GM23338 (cell line): ENCODE measurements at regions not wholly inside any gene's neighbourhood (a gene's known extent, or its start where the extent isn't known, plus 50 kb on each side); places are given as distances from the start of the nearest gene placed in this dataset.

Experiments used
- ATAC-seq: fragments of 200-7000 bp; cut with Tn5 transposase; 3 replicates; pipeline ENCODE4 v1.9.1; 2020
- DNase-seq: peaks from one replicate; pipeline ENCODE4 v3.0.0-alpha.2; 2015; ENCODE audit warnings: low spot score
- H2AFZ ChIP-seq: fragments of 200-600 bp; sonication (generic); 2 replicates; pipeline ENCODE4 v1.8.0; 2016; ENCODE audit warnings: antibody characterized with exemption, mild to moderate bottlenecking, moderate library complexity
- H3F3A ChIP-seq: fragments of 200-600 bp; sonication (generic); replicated peaks from 2 replicates; pipeline ENCODE4 v1.8.0; 2017; ENCODE audit warnings: antibody characterized with exemption, mixed run types, low read depth
- H3K27ac ChIP-seq: fragments of 200-600 bp; sonication (generic); 2 replicates; pipeline ENCODE4 v1.6.1; 2016; ENCODE audit warnings: low read depth
- H3K27me3 ChIP-seq: fragments of 200-600 bp; sonication (generic); 2 replicates; pipeline ENCODE4 v1.8.0; 2016; ENCODE audit warnings: mild to moderate bottlenecking, mixed run types, moderate library complexity; ENCODE audit not compliant: insufficient read depth
- H3K36me3 ChIP-seq: fragments of 200-600 bp; sonication (generic); 2 replicates; pipeline ENCODE4 v1.8.0; 2016; ENCODE audit warnings: mild to moderate bottlenecking; ENCODE audit not compliant: insufficient read depth
- H3K4me1 ChIP-seq: fragments of 200-600 bp; sonication (generic); 2 replicates; pipeline ENCODE4 v1.8.0; 2016; ENCODE audit warnings: mild to moderate bottlenecking, moderate library complexity; ENCODE audit not compliant: insufficient read depth
- H3K4me2 ChIP-seq: fragments of 200-600 bp; sonication (generic); 2 replicates; pipeline ENCODE4 v1.7.1; 2017; ENCODE audit warnings: mixed run types
- H3K4me3 ChIP-seq: fragments of 200-600 bp; sonication (generic); 2 replicates; pipeline ENCODE4 v1.6.1; 2016; ENCODE audit warnings: mixed run types
- H3K79me2 ChIP-seq: fragments of 200-600 bp; sonication (generic); replicated peaks from 2 replicates; pipeline ENCODE4 v1.8.0; 2017; ENCODE audit warnings: mild to moderate bottlenecking; ENCODE audit not compliant: insufficient read depth
- H3K9me2 ChIP-seq: fragments of 200-600 bp; sonication (generic); 2 replicates; pipeline ENCODE4 v1.8.0; 2017; ENCODE audit not compliant: insufficient read depth
- H4K20me1 ChIP-seq: fragments of 200-600 bp; sonication (generic); replicated peaks from 2 replicates; pipeline ENCODE4 v1.8.0; 2017; ENCODE audit warnings: mild to moderate bottlenecking; ENCODE audit not compliant: insufficient read depth
- H3K27ac Mint-ChIP-seq: 2 replicates; pipeline ENCODE4 v1.8.0; 2020; ENCODE audit warnings: inconsistent platforms, mild to moderate bottlenecking, moderate library complexity, mixed read lengths
- H3K27me3 Mint-ChIP-seq: 3 replicates; pipeline ENCODE4 v1.8.0; 2022; ENCODE audit warnings: low read depth, mild to moderate bottlenecking, moderate library complexity, mixed read lengths, inconsistent platforms; ENCODE audit not compliant: insufficient read depth, poor library complexity
- H3K36me3 Mint-ChIP-seq: 3 replicates; pipeline ENCODE4 v1.8.0; 2021; ENCODE audit warnings: low read depth, mild to moderate bottlenecking, inconsistent platforms, moderate library complexity, mixed read lengths
- H3K4me1 Mint-ChIP-seq: 3 replicates; pipeline ENCODE4 v1.8.0; 2020; ENCODE audit warnings: mild to moderate bottlenecking, inconsistent platforms, mixed read lengths
- H3K4me3 Mint-ChIP-seq: 3 replicates; pipeline ENCODE4 v1.8.0; 2021; ENCODE audit warnings: moderate library complexity, mild to moderate bottlenecking, inconsistent platforms, mixed read lengths
- H3K9me3 Mint-ChIP-seq: 3 replicates; pipeline ENCODE4 v1.8.0; 2020; ENCODE audit warnings: moderate library complexity, mild to moderate bottlenecking, inconsistent platforms, mixed read lengths
- CREB1 ChIP-seq: fragments of 250-450 bp; sonication (Bioruptor Pico); IDR thresholded peaks from 2 replicates; pipeline ENCODE4 v1.5.0; 2020; ENCODE audit warnings: low read depth, mild to moderate bottlenecking, moderate library complexity
- CTCF ChIP-seq, 2 experiments: fragments of 200-600 bp in 1 of 2; sonication (generic) in 1 of 2; conservative IDR thresholded peaks; 2 replicates each; pipeline versions ENCODE4 v1.5.1 to v1.6.1; 2016 to 2017; ENCODE audit warnings: antibody characterized with exemption in 2 of 2, low read depth in 2 of 2, mild to moderate bottlenecking in 2 of 2, moderate library complexity in 1 of 2
- ETS1 ChIP-seq: IDR thresholded peaks from 2 replicates; pipeline ENCODE4 v1.6.1; 2016; ENCODE audit warnings: antibody characterized with exemption
- EZH2 ChIP-seq: fragments of 200-600 bp; sonication (generic); IDR thresholded peaks from one replicate; pipeline ENCODE4 v1.8.0; 2017; ENCODE audit warnings: antibody characterized with exemption, mild to moderate bottlenecking, low read depth; ENCODE audit not compliant: unreplicated experiment
- EZH2phosphoT487 ChIP-seq: fragments of 200-600 bp; sonication (generic); IDR thresholded peaks from one replicate; pipeline ENCODE4 v1.8.1; 2018; ENCODE audit warnings: antibody characterized with exemption; ENCODE audit not compliant: unreplicated experiment
- POLR2AphosphoS5 ChIP-seq: IDR thresholded peaks from 2 replicates; pipeline ENCODE4 v1.6.1; 2016; ENCODE audit warnings: antibody characterized with exemption, low read depth
- REST ChIP-seq: IDR thresholded peaks from one replicate; pipeline ENCODE4 v1.6.1; 2018; ENCODE audit warnings: antibody characterized with exemption; ENCODE audit not compliant: unreplicated experiment
- STAT1 ChIP-seq: IDR thresholded peaks from one replicate; pipeline ENCODE4 v1.6.1; 2016; ENCODE audit warnings: antibody characterized with exemption; ENCODE audit not compliant: unreplicated experiment
- ZNF114 ChIP-seq: fragments of 250-450 bp; sonication (Bioruptor Pico); IDR thresholded peaks from 2 replicates; pipeline ENCODE4 v1.5.0; 2020; ENCODE audit warnings: mild to moderate bottlenecking, moderate library complexity
- ZNF462 ChIP-seq: fragments of 250-450 bp; sonication (Bioruptor Pico); IDR thresholded peaks from 2 replicates; pipeline ENCODE4 v1.5.0; 2020; ENCODE audit warnings: mild to moderate bottlenecking, moderate library complexity

GRCh38 chr3:178318941-178319816, 217.1 kb upstream of the KCNMB2 start (continued):
- no peak for TF ChIP-seq ZNF462
- TF ChIP-seq EZH2, result no peak
- TF ChIP-seq STAT1, result no peak
- TF ChIP-seq CREB1 (CRISPR knock-in tag), result no peak
- no peak for TF ChIP-seq POLR2AphosphoS5

GRCh38 chr3:178320456-178321351, 215.5 kb upstream of the KCNMB2 start:
- no peaks in the 10 kb centered on the region for H4K20me1 ChIP-seq
- no peaks in the 10 kb centered on the region for H3K9me3 Mint-ChIP-seq
- TF ChIP-seq EZH2phosphoT487, result no peak
- no peak for TF ChIP-seq ZNF114 (CRISPR knock-in tag)
- no peak for TF ChIP-seq REST
- TF ChIP-seq CTCF (conservative IDR thresholded peaks at IDR 0.05; ENCODE audit: low read depth in 2 of 2), result no peak
- no peak for TF ChIP-seq ETS1

More at GRCh38 chr3:178320456-178321351, 215.5 kb upstream of the KCNMB2 start:
- DNase-seq (no peak), ATAC-seq (no peak)
- no peaks in the 10 kb centered on the region for H3F3A ChIP-seq
- Mint-ChIP-seq H3K27me3 (no peaks in the 10 kb centered on the region), H3K4me1 (peaks cover 16% of the 10 kb centered on the region), H3K4me3 (no peak overlapping the region), H3K36me3 (no peaks in the 10 kb centered on the region), H3K27ac (no peak overlapping the region)
- H3K4me3 ChIP-seq, result no peak overlapping the region
- H3K27me3 ChIP-seq, result no peaks in the 10 kb centered on the region
- no peaks in the 10 kb centered on the region for H3K36me3 ChIP-seq
- no peak overlapping the region for H3K4me2 ChIP-seq
- H3K9me2 ChIP-seq, result no peaks in the 10 kb centered on the region
- peaks cover 13% of the 10 kb centered on the region for H3K4me1 ChIP-seq
- H3K27ac ChIP-seq, result no peak overlapping the region
- peak overlapping the region; percentile 69; the same call in 1 of the 2 replicates for H2AFZ ChIP-seq
- no peaks in the 10 kb centered on the region for H3K79me2 ChIP-seq
